ENCODE measurements at regions not wholly inside any gene's neighbourhood (a gene's known extent, or its start where the extent isn't known, plus 50 kb on each side); places are given as distances from the start of the nearest gene placed in this dataset.

DNA sequence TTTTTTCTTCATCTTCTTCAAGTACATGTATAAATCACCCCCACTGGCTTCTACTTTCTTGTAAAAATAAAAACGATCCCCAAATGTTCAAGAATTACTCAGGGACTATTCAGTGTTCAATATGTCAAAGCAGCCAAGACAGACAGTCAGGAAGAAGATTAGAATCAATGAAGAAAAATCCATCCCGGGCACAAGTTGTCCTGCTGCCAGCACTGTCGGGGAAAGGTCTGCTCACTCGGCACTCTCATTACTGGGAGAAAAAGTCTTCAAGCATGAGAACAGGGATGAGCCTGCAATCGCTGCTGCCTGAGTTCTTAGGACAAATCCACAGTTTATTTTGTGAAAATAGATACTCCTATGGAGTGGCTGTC lies 482.8 kb upstream of the KLHL29 start:
- TF ChIP-seq CTBP1 (IDR thresholded peaks at IDR 0.05; ENCODE audit: borderline replicate concordance) (no peak), FOXM1 (IDR thresholded peaks at IDR 0.05; ENCODE audit: borderline replicate concordance) (no peak), ZNF384 (IDR thresholded peaks at IDR 0.05) (no peak), LEF1 (IDR thresholded peaks at IDR 0.05; ENCODE audit: borderline replicate concordance) (no peak), ARNT (IDR thresholded peaks at IDR 0.05) (no peak), FOXA1 (IDR thresholded peaks at IDR 0.05) (no peak), FOXK2 (IDR thresholded peaks at IDR 0.05) (no peak), BHLHE40 (IDR thresholded peaks at IDR 0.05; ENCODE audit: borderline replicate concordance) (no peak), SUZ12 (IDR thresholded peaks at IDR 0.05) (no peak), ELF4 (IDR thresholded peaks at IDR 0.05) (no peak), HDGF (IDR thresholded peaks at IDR 0.05; ENCODE audit: borderline replicate concordance) (no peak), L3MBTL2 (conservative IDR thresholded peaks at IDR 0.05) (no peak), NFRKB (IDR thresholded peaks at IDR 0.05) (no peak), SP1 (IDR thresholded peaks at IDR 0.05) (no peak)
